GM23248 (cell line): ENCODE measurements at regions not wholly inside any gene's neighbourhood (a gene's known extent, or its start where the extent isn't known, plus 50 kb on each side); places are given as distances from the start of the nearest gene placed in this dataset.

ENCODE experiments used
- DNase-seq: peaks from one replicate; pipeline ENCODE4 v3.0.0-alpha.2; 2015
- H2AFZ ChIP-seq: fragments of 200-600 bp; sonication (generic); 2 replicates; pipeline ENCODE4 v1.6.1; 2016; ENCODE audit warnings: antibody characterized with exemption
- H3F3A ChIP-seq: fragments of 200-600 bp; sonication (generic); 2 replicates; pipeline ENCODE4 v1.6.1; 2016; ENCODE audit warnings: mild to moderate bottlenecking, antibody characterized with exemption, mixed run types; ENCODE audit not compliant: insufficient read depth
- H3K27ac ChIP-seq: fragments of 200-600 bp; sonication (generic); 2 replicates; pipeline ENCODE4 v1.5.1; 2016; ENCODE audit warnings: mild to moderate bottlenecking
- H3K27me3 ChIP-seq: fragments of 200-600 bp; sonication (generic); replicated peaks from 2 replicates; pipeline ENCODE4 v1.6.1; 2016; ENCODE audit warnings: mild to moderate bottlenecking; ENCODE audit not compliant: insufficient read depth
- H3K36me3 ChIP-seq: fragments of 200-600 bp; sonication (generic); 2 replicates; pipeline ENCODE4 v1.6.1; 2016; ENCODE audit warnings: low read depth, mild to moderate bottlenecking
- H3K4me1 ChIP-seq: fragments of 200-600 bp; sonication (generic); 2 replicates; pipeline ENCODE4 v1.6.1; 2016; ENCODE audit warnings: mild to moderate bottlenecking; ENCODE audit not compliant: insufficient read depth
- H3K4me2 ChIP-seq: fragments of 200-600 bp; sonication (generic); one replicate; pipeline ENCODE4 v1.6.1; 2016; ENCODE audit warnings: mild to moderate bottlenecking; ENCODE audit not compliant: unreplicated experiment
- H3K4me3 ChIP-seq: fragments of 200-600 bp; sonication (generic); 2 replicates; pipeline ENCODE4 v1.5.1; 2016; ENCODE audit warnings: mild to moderate bottlenecking
- H3K79me2 ChIP-seq: fragments of 200-600 bp; sonication (generic); 2 replicates; pipeline ENCODE4 v1.6.1; 2016; ENCODE audit warnings: mild to moderate bottlenecking; ENCODE audit not compliant: insufficient read depth
- H3K9ac ChIP-seq: fragments of 200-600 bp; sonication (generic); 2 replicates; pipeline ENCODE4 v1.6.1; 2016; ENCODE audit warnings: mild to moderate bottlenecking
- H3K9me2 ChIP-seq: fragments of 200-600 bp; sonication (generic); 2 replicates; pipeline ENCODE4 v1.6.1; 2016; ENCODE audit warnings: mixed run types, mild to moderate bottlenecking, moderate library complexity; ENCODE audit not compliant: insufficient read depth
- H3K9me3 ChIP-seq: fragments of 200-600 bp; sonication (generic); one replicate; pipeline ENCODE4 v1.6.1; 2017; ENCODE audit warnings: low read depth
- H4K20me1 ChIP-seq: fragments of 200-600 bp; sonication (generic); 2 replicates; pipeline ENCODE4 v1.6.0; 2016; ENCODE audit not compliant: insufficient read depth
- EZH2 ChIP-seq: fragments of 200-600 bp; sonication (generic); IDR thresholded peaks from 2 replicates; pipeline ENCODE4 v1.6.1; 2018; ENCODE audit warnings: antibody characterized with exemption, mild to moderate bottlenecking; ENCODE audit not compliant: insufficient read depth, poor library complexity, severe bottlenecking
- EZH2phosphoT487 ChIP-seq: fragments of 200-600 bp; sonication (generic); IDR thresholded peaks from 2 replicates; pipeline ENCODE4 v1.6.1; 2018; ENCODE audit warnings: antibody characterized with exemption, moderate library complexity, mild to moderate bottlenecking, low read depth; ENCODE audit not compliant: insufficient read depth
- WGBS, 2 experiments: methylation state at CpG; one replicate each; pipeline ENCODE4 v1.1.6; 2015 to 2017; ENCODE audit warnings: low lambda C conversion rate in 2 of 2, low coverage in 1 of 2; ENCODE audit errors: missing lambda C conversion rate in 2 of 2; 5-methylcytosine and 5-hydroxymethylcytosine counted together
- in situ Hi-C: fragments of 300-500 bp; cut with MboI; formaldehyde crosslinking; loops from 2 replicates; pipeline ENCODE4 v1.15.0; 2020

DNA sequence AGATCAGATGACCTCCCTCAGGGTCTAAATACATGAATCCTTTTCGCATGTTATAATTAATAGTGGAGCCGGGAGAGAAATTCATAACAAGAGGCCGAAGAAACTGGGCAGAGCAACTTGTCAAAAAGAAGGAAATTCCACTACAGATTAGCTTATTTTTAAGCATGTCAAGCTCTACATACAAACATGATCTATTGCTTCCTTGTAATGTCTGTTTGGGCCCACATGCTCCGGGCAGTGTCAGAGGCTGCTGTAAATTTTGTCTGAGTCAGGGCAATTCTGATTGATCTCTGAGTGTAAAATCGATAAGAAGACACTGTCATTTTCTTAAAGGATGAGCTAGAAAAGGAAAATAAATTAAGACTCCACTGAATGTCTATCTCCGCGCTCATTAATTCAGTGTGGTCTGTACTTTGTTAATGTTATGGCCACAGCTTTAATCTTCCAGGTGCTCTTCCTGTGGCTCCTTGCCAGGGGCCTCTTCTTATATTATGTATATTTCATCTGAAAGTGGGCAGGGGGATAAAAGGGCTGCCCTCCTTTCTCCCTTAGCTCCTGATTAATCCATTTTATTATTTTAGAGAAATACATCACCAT is 194.1 kb upstream of the SP8 start:
- H3K79me2 ChIP-seq: no peaks in the 10 kb centered on the region
- H3K9me2 ChIP-seq: no peaks in the 10 kb centered on the region
- H3F3A ChIP-seq: no peaks in the 10 kb centered on the region
- H3K9me3 ChIP-seq: no peaks in the 10 kb centered on the region
- no peaks in the 10 kb centered on the region for H3K4me1 ChIP-seq
- H3K4me2 ChIP-seq: no peak overlapping the region
- no peaks in the 10 kb centered on the region for H3K27me3 ChIP-seq
- no peak overlapping the region for H3K9ac ChIP-seq
- no peak overlapping the region for H3K4me3 ChIP-seq
- no peaks in the 10 kb centered on the region for H3K36me3 ChIP-seq
- no peak for DNase-seq
- no peak overlapping the region for H2AFZ ChIP-seq
- no peaks in the 10 kb centered on the region for H4K20me1 ChIP-seq
- 3 to 5% methylated on average over 7 of the region's 7 CpGs for WGBS, 2 experiments
- H3K27ac ChIP-seq: no peak overlapping the region
- in situ Hi-C loops: no loop called here
- TF ChIP-seq EZH2phosphoT487: no peak
- TF ChIP-seq EZH2: no peak

DNA sequence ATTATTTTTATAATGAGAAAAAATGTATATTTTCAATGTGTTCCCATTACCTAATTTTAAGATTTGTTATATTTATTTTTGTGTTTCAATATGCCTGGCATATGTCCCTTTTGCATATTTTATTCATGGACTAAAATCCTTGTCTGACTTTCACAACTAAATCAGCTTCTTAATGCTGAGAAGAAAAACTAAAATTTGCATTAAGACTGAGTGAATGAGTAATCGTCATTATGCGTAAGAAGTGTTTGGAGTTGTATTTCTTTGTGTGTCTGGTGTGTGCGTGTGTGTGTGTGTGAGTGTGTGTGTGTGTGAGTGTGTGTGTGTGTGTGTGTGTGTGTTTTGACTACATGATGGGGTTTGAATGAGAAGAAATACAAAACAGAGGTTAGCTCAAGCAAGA is 201.7 kb upstream of the SP8 start:
- no peaks in the 10 kb centered on the region for H3K36me3 ChIP-seq
- H2AFZ ChIP-seq: no peak overlapping the region
- H3K4me3 ChIP-seq: no peak overlapping the region
- no peak overlapping the region for H3K4me2 ChIP-seq
- no peaks in the 10 kb centered on the region for H3K27me3 ChIP-seq
- in situ Hi-C loops: no loop called here
- no peak for DNase-seq
- no peaks in the 10 kb centered on the region for H3K9me3 ChIP-seq
- H3F3A ChIP-seq: no peaks in the 10 kb centered on the region
- H3K9me2 ChIP-seq: no peaks in the 10 kb centered on the region
- H3K9ac ChIP-seq: no peak overlapping the region
- no peak overlapping the region for H3K27ac ChIP-seq
- no peaks in the 10 kb centered on the region for H3K4me1 ChIP-seq
- WGBS, 2 experiments: 23 to 32% methylated on average over 3 of the region's 3 CpGs
- H4K20me1 ChIP-seq: no peaks in the 10 kb centered on the region
- TF ChIP-seq EZH2 (no peak), EZH2phosphoT487 (no peak)
- no peaks in the 10 kb centered on the region for H3K79me2 ChIP-seq

DNA sequence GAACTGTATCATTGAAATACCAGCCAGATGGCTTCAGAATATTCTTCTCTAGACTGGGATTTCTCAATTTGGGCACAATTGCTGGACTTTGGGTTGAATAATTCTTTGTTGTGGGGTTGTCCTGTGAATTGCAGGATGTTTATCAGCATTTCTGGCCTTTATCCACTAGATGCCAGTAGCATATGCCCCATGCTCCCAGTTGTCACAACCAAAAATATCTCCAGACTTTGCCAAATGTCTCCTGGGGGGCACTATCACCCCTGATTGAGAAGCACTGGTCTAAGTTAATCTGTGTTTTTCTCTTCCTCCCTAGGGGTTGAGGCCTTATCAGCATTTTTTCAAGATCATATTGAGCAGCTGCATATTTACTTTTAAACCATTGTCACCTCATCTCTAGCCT is 204.9 kb upstream of the SP8 start:
- no peak overlapping the region for H3K4me3 ChIP-seq
- no peaks in the 10 kb centered on the region for H3F3A ChIP-seq
- TF ChIP-seq EZH2 (no peak), EZH2phosphoT487 (no peak)
- H2AFZ ChIP-seq: no peak overlapping the region
- DNase-seq: no peak
- no peak overlapping the region for H3K27ac ChIP-seq
- in situ Hi-C loops: no loop called here
- H3K36me3 ChIP-seq: no peaks in the 10 kb centered on the region
- no peak overlapping the region for H3K9ac ChIP-seq
- no peaks in the 10 kb centered on the region for H4K20me1 ChIP-seq
- no peaks in the 10 kb centered on the region for H3K9me2 ChIP-seq
- no peak overlapping the region for H3K4me2 ChIP-seq
- H3K79me2 ChIP-seq: no peaks in the 10 kb centered on the region
- no peaks in the 10 kb centered on the region for H3K9me3 ChIP-seq
- H3K4me1 ChIP-seq: no peaks in the 10 kb centered on the region
- H3K27me3 ChIP-seq: no peaks in the 10 kb centered on the region

DNA sequence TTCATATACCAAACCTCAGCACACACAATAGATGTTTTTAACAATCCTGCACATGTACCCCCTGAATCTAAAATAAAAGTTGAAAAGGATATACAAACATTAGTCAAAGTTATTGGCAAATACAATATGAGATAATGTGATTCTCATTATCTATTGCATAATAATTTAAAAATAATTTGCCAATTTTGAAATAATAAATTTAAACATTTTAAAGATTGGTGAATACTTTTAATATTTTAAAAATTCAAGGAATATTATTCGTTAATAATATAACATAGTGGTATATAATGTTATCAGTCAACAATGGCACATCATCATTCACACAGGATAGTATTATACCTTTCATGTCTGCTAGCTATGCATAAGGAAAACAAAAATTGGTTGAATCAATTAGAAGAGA is 207.0 kb upstream of the SP8 start:
- H3K27ac ChIP-seq: no peak overlapping the region
- no peaks in the 10 kb centered on the region for H3K4me1 ChIP-seq
- H3K36me3 ChIP-seq: no peaks in the 10 kb centered on the region
- no peaks in the 10 kb centered on the region for H3K27me3 ChIP-seq
- H3K4me2 ChIP-seq: no peak overlapping the region
- no peaks in the 10 kb centered on the region for H3K79me2 ChIP-seq
- H2AFZ ChIP-seq: no peak overlapping the region
- no peaks in the 10 kb centered on the region for H4K20me1 ChIP-seq
- no peak overlapping the region for H3K4me3 ChIP-seq
- H3K9ac ChIP-seq: no peak overlapping the region
- H3F3A ChIP-seq: no peaks in the 10 kb centered on the region
- DNase-seq: no peak
- no peaks in the 10 kb centered on the region for H3K9me2 ChIP-seq
- in situ Hi-C loops: no loop called here
- TF ChIP-seq EZH2: no peak
- no peak for TF ChIP-seq EZH2phosphoT487
- WGBS, 2 experiments: 8 to 20% methylated on average over 1 of the region's 1 CpG
- H3K9me3 ChIP-seq: no peaks in the 10 kb centered on the region

DNA sequence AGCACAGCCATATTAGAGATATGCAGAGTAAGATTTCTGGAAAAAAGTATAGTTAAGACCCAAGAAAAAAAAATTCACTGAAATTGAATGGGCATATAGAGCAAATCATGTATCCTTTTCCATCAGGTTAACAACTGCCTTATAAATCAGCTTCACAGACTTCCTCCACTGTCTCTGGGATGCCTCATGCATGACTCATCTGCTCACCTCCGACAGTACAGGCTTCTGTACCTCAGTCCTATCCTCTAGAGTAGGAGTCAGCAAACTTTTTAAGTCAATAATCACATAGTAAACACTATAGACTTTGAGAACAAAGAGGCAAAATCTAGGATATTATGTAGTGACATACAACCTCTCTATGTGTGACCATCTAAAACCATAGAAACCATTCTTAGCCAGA is 211.6 kb upstream of the SP8 start:
- in situ Hi-C loops: no loop called here
- Histone ChIP-seq H3K79me2 (no peaks in the 10 kb centered on the region), H4K20me1 (no peaks in the 10 kb centered on the region), H3F3A (no peaks in the 10 kb centered on the region), H3K9me2 (no peaks in the 10 kb centered on the region), H2AFZ (no peak overlapping the region), H3K9ac (no peak overlapping the region), H3K4me3 (no peak overlapping the region), H3K36me3 (no peaks in the 10 kb centered on the region), H3K4me1 (no peaks in the 10 kb centered on the region), H3K4me2 (no peak overlapping the region), H3K27me3 (no peaks in the 10 kb centered on the region), H3K9me3 (no peaks in the 10 kb centered on the region), H3K27ac (no peak overlapping the region)
- no peak for DNase-seq
- TF ChIP-seq EZH2 (no peak), EZH2phosphoT487 (no peak)
- WGBS, 2 experiments: 0 to 6% methylated on average over 1 of the region's 1 CpG
